ENCODE measurements at regions not wholly inside any gene's neighbourhood (a gene's known extent, or its start where the extent isn't known, plus 50 kb on each side); places are given as distances from the start of the nearest gene placed in this dataset.
"Not testable (repeated sequence)": the region's sequence is repeated elsewhere in the genome, so short reads cannot be mapped to it uniquely, and the experiment has no call there.

GRCh38 chr6:51203504-51203903 lies 384.8 kb downstream of the TFAP2B start:
- Histone ChIP-seq H3K27ac (replicated peaks in 1 of 4) (no peak overlapping the region), H3K9me3 (no peaks in the 10 kb centered on the region), H3K4me1 (no peaks in the 10 kb centered on the region), H3K36me3 (no peaks in the 10 kb centered on the region), H3K27me3 (no peaks in the 10 kb centered on the region), H3K4me3 (no peak overlapping the region)
- intact Hi-C loops (cut with DNase I): no loop called here
- 83% methylated on average over 1 of the region's 1 CpG for WGBS
- DNase-seq (ENCODE audit: extremely low spot score): no peak
- no peak for TF ChIP-seq CTCF (IDR thresholded peaks at IDR 0.05)
- no peak for TF ChIP-seq EP300 (IDR thresholded peaks at IDR 0.05)
- TF ChIP-seq POLR2A (IDR thresholded peaks at IDR 0.05; ENCODE audit: low read depth): no peak
- no peak for TF ChIP-seq POLR2AphosphoS5 (IDR thresholded peaks at IDR 0.05)

- H3K4me1 ChIP-seq; H3K27me3 ChIP-seq; intact Hi-C loops (cut with DNase I); DNase-seq (ENCODE audit: extremely low spot score); H3K27ac ChIP-seq (replicated peaks in 1 of 4); H3K9me3 ChIP-seq; H3K4me3 ChIP-seq; H3K36me3 ChIP-seq: not testable (repeated sequence)
- whole genome bisulfite sequencing: 91% methylated on average over 5 of the region's 5 CpGs
Measured at GRCh38 chr6:51206686-51207085, 388.0 kb downstream of the TFAP2B start.

GRCh38 chr6:51209651-51210050 lies 391.0 kb downstream of the TFAP2B start:
- no peak for DNase-seq (ENCODE audit: extremely low spot score)
- no peaks in the 10 kb centered on the region for H3K36me3 ChIP-seq
- TF ChIP-seq POLR2AphosphoS5 (IDR thresholded peaks at IDR 0.05) (no peak), POLR2A (IDR thresholded peaks at IDR 0.05; ENCODE audit: low read depth) (no peak), EP300 (IDR thresholded peaks at IDR 0.05) (no peak), CTCF (IDR thresholded peaks at IDR 0.05) (no peak)
- H3K9me3 ChIP-seq: no peaks in the 10 kb centered on the region
- 100% methylated on average over 1 of the region's 1 CpG for WGBS
- H3K27me3 ChIP-seq: peaks cover 0 to 5% (median 0%) of the 10 kb centered on the region in 4 donors
- H3K4me1 ChIP-seq: peaks cover 0 to 4% (median 2%) of the 10 kb centered on the region in 4 donors
- H3K27ac ChIP-seq (replicated peaks in 1 of 4): no peak overlapping the region
- intact Hi-C loops (cut with DNase I): no loop called here
- H3K4me3 ChIP-seq: no peak overlapping the region

GRCh38 chr6:51213811-51214210 lies 395.1 kb downstream of the TFAP2B start:
- Histone ChIP-seq H3K27ac (replicated peaks in 1 of 4) (no peak overlapping the region), H3K4me1 (peaks cover 0 to 4% (median 2%) of the 10 kb centered on the region in 4 donors), H3K27me3 (peaks cover 0 to 5% (median 0%) of the 10 kb centered on the region in 4 donors), H3K9me3 (no peaks in the 10 kb centered on the region), H3K36me3 (no peaks in the 10 kb centered on the region), H3K4me3 (peak overlapping the region in 2 of 4 donors; percentile 16 to 24)
- TF ChIP-seq POLR2AphosphoS5 (IDR thresholded peaks at IDR 0.05) (no peak), CTCF (IDR thresholded peaks at IDR 0.05) (no peak), POLR2A (IDR thresholded peaks at IDR 0.05; ENCODE audit: low read depth) (no peak), EP300 (IDR thresholded peaks at IDR 0.05) (no peak)
- intact Hi-C loops (cut with DNase I): no loop called here
- WGBS: 19% methylated on average over 16 of the region's 16 CpGs
- no peak for DNase-seq (ENCODE audit: extremely low spot score)

GRCh38 chr6:51214442-51214841 lies 395.8 kb downstream of the TFAP2B start:
- peaks cover 0 to 5% (median 0%) of the 10 kb centered on the region in 4 donors for H3K27me3 ChIP-seq

More at GRCh38 chr6:51214442-51214841, 395.8 kb downstream of the TFAP2B start:
- TF ChIP-seq CTCF (IDR thresholded peaks at IDR 0.05): no peak
- TF ChIP-seq EP300 (IDR thresholded peaks at IDR 0.05): no peak
- TF ChIP-seq POLR2A (IDR thresholded peaks at IDR 0.05; ENCODE audit: low read depth): no peak
- TF ChIP-seq POLR2AphosphoS5 (IDR thresholded peaks at IDR 0.05): no peak
- no peak for DNase-seq (ENCODE audit: extremely low spot score)
- Histone ChIP-seq H3K9me3 (no peaks in the 10 kb centered on the region), H3K27ac (replicated peaks in 1 of 4) (no peak overlapping the region), H3K4me3 (no peak overlapping the region), H3K4me1 (peaks cover 0 to 4% (median 2%) of the 10 kb centered on the region in 4 donors), H3K36me3 (no peaks in the 10 kb centered on the region)
- intact Hi-C loops (cut with DNase I): no loop called here
- 54% methylated on average over 4 of the region's 4 CpGs for WGBS
